ENCODE measurements at regions not wholly inside any gene's neighbourhood (a gene's known extent, or its start where the extent isn't known, plus 50 kb on each side); places are given as distances from the start of the nearest gene placed in this dataset.

- Histone ChIP-seq H3K27me3 (ENCODE audit: control insufficient read depth, insufficient read depth, low read length) (no peaks in the 10 kb centered on the region), H3K4me3 (ENCODE audit: low read length in 3 of 3) (no peak overlapping the region), H3K9me3 (ENCODE audit: control insufficient read depth in 2 of 3, insufficient read depth in 1 of 3, low read length in 3 of 3) (no peaks in the 10 kb centered on the region), H3K9ac (ENCODE audit: low read length in 3 of 3) (no peak overlapping the region), H3K36me3 (ENCODE audit: control insufficient read depth in 2 of 3, insufficient read depth in 3 of 3, low read length in 3 of 3) (no peaks in the 10 kb centered on the region), H3K4me1 (ENCODE audit: control insufficient read depth in 2 of 3, insufficient read depth in 2 of 3, low read depth in 1 of 3, low read length in 3 of 3) (no peaks in the 10 kb centered on the region), H3K27ac (ENCODE audit: low read depth in 2 of 2, low read length in 2 of 2) (no peak overlapping the region)
- intact Hi-C loops (cut with DNase I) = no loop called here
- no peak for DNase-seq
- no peak for FAIRE-seq
- no peak for TF ChIP-seq CTCF (IDR thresholded peaks at IDR 0.05; ENCODE audit: borderline replicate concordance, extremely low read depth, insufficient read depth)
Measured at GRCh38 chr17:65387322-65387721, 174.1 kb downstream of the AXIN2 start.

GRCh38 chr17:65385726-65386125 lies 175.7 kb downstream of the AXIN2 start:
- Histone ChIP-seq H3K36me3 (ENCODE audit: control insufficient read depth in 2 of 3, insufficient read depth in 3 of 3, low read length in 3 of 3) (no peaks in the 10 kb centered on the region), H3K9me3 (ENCODE audit: control insufficient read depth in 2 of 3, insufficient read depth in 1 of 3, low read length in 3 of 3) (no peaks in the 10 kb centered on the region), H3K27me3 (ENCODE audit: control insufficient read depth, insufficient read depth, low read length) (no peaks in the 10 kb centered on the region), H3K27ac (ENCODE audit: low read depth in 2 of 2, low read length in 2 of 2) (no peak overlapping the region), H3K9ac (ENCODE audit: low read length in 3 of 3) (no peak overlapping the region), H3K4me3 (ENCODE audit: low read length in 3 of 3) (no peak overlapping the region), H3K4me1 (ENCODE audit: control insufficient read depth in 2 of 3, insufficient read depth in 2 of 3, low read depth in 1 of 3, low read length in 3 of 3) (no peaks in the 10 kb centered on the region)
- FAIRE-seq = no peak
- intact Hi-C loops (cut with DNase I) = no loop called here
- no peak for DNase-seq
- no peak for TF ChIP-seq CTCF (IDR thresholded peaks at IDR 0.05; ENCODE audit: borderline replicate concordance, extremely low read depth, insufficient read depth)

GRCh38 chr17:65385071-65385470 lies 176.4 kb downstream of the AXIN2 start:
- intact Hi-C loops (cut with DNase I) = no loop called here
- Histone ChIP-seq H3K9me3 (ENCODE audit: control insufficient read depth in 2 of 3, insufficient read depth in 1 of 3, low read length in 3 of 3) (no peaks in the 10 kb centered on the region), H3K27ac (ENCODE audit: low read depth in 2 of 2, low read length in 2 of 2) (no peak overlapping the region), H3K9ac (ENCODE audit: low read length in 3 of 3) (no peak overlapping the region), H3K36me3 (ENCODE audit: control insufficient read depth in 2 of 3, insufficient read depth in 3 of 3, low read length in 3 of 3) (no peaks in the 10 kb centered on the region), H3K4me3 (ENCODE audit: low read length in 3 of 3) (no peak overlapping the region), H3K4me1 (ENCODE audit: control insufficient read depth in 2 of 3, insufficient read depth in 2 of 3, low read depth in 1 of 3, low read length in 3 of 3) (no peaks in the 10 kb centered on the region), H3K27me3 (ENCODE audit: control insufficient read depth, insufficient read depth, low read length) (no peaks in the 10 kb centered on the region)
- no peak for TF ChIP-seq CTCF (IDR thresholded peaks at IDR 0.05; ENCODE audit: borderline replicate concordance, extremely low read depth, insufficient read depth)
- no peak for DNase-seq
- FAIRE-seq = no peak

- H3K27me3 ChIP-seq (ENCODE audit: control insufficient read depth, insufficient read depth, low read length) = no peaks in the 10 kb centered on the region
- no peak overlapping the region for H3K4me3 ChIP-seq (ENCODE audit: low read length in 3 of 3)
- DNase-seq (no peak), FAIRE-seq (no peak)
- H3K9ac ChIP-seq (ENCODE audit: low read length in 3 of 3) = no peak overlapping the region
- intact Hi-C loops (cut with DNase I) = no loop called here
- no peaks in the 10 kb centered on the region for H3K9me3 ChIP-seq (ENCODE audit: control insufficient read depth in 2 of 3, insufficient read depth in 1 of 3, low read length in 3 of 3)
- no peaks in the 10 kb centered on the region for H3K36me3 ChIP-seq (ENCODE audit: control insufficient read depth in 2 of 3, insufficient read depth in 3 of 3, low read length in 3 of 3)
- TF ChIP-seq CTCF (IDR thresholded peaks at IDR 0.05; ENCODE audit: borderline replicate concordance, extremely low read depth, insufficient read depth) = no peak
- no peak overlapping the region for H3K27ac ChIP-seq (ENCODE audit: low read depth in 2 of 2, low read length in 2 of 2)
- no peaks in the 10 kb centered on the region for H3K4me1 ChIP-seq (ENCODE audit: control insufficient read depth in 2 of 3, insufficient read depth in 2 of 3, low read depth in 1 of 3, low read length in 3 of 3)
Measured at GRCh38 chr17:65381152-65381551, 180.3 kb downstream of the AXIN2 start.
